Breast epithelium (tissue), 3 donors: ENCODE measurements at regions not wholly inside any gene's neighbourhood (a gene's known extent, or its start where the extent isn't known, plus 50 kb on each side); places are given as distances from the start of the nearest gene placed in this dataset.

Source experiments
- CTCF ChIP-seq, 3 donors: fragments of 450-650 bp; IDR thresholded peaks; one replicate each; pipeline ENCODE4 v1.5.1; 2016 to 2017; ENCODE audit warnings: antibody characterized with exemption in 3 of 3, mild to moderate bottlenecking in 3 of 3, moderate library complexity in 3 of 3
- POLR2A ChIP-seq: fragments of 450-650 bp; IDR thresholded peaks from one replicate; pipeline ENCODE4 v1.6.1; 2016; ENCODE audit warnings: antibody characterized with exemption, mild to moderate bottlenecking, moderate library complexity

- TF ChIP-seq CTCF (IDR thresholded peaks at IDR 0.05) (no peak), POLR2A (no peak)
Observed at GRCh38 chr11:116512841-116513240, 259.9 kb downstream of the BUD13 start.
